ENCODE measurements at regions not wholly inside any gene's neighbourhood (a gene's known extent, or its start where the extent isn't known, plus 50 kb on each side); places are given as distances from the start of the nearest gene placed in this dataset.

DNA sequence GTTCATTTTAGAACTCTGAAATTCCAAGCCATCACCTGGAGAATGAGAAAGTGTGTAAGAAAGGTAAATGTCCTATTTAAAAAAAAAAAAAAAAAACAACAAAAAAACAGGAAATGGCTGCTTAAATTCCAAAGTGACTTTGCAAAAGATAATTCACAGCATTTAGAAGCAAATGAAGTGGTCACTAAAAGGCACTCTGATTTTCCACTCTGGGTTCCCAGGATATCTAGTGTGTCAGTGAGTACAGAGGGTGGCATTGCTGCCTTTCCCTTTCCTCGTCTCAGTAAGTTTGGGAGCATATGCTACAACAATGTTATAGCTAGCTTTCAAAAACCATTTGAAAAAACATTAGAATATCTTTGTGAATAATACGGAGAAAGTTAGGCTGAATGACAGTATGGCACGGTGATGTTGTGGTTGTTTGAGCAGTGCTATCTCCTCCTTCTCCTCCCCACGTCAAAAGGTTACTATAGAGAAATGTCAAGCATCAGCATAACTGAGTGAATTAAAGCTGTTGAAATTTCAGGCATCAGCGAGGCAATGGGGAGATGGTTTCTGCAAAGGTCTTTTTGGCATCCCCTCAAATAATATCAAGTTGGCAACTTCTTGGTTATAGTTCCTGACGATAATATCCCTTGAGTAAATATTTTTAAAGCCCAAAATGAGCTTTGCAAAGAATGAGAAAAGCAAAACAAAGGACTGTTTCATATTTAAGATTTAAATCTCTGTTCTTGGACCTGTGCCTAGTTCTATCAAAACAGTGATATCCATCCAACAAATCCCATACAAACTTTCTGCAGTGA is 164.5 kb upstream of the E2F7 start:
- intact Hi-C loops (cut with DNase I, micrococcal nuclease): no loop called here
- no peak for ATAC-seq
- Histone ChIP-seq H3K4me3 (no peak overlapping the region), H3K36me3 (ENCODE audit: low read depth) (no peaks in the 10 kb centered on the region), H3K9me3 (no peaks in the 10 kb centered on the region), H3K4me1 (ENCODE audit: low read depth) (no peaks in the 10 kb centered on the region)
- no peak for DNase-seq
- TF ChIP-seq CTCF (IDR thresholded peaks at IDR 0.05): no peak

- no peak overlapping the region for H3K4me3 ChIP-seq
- intact Hi-C loops (cut with DNase I, micrococcal nuclease): no loop called here
- H3K4me1 ChIP-seq (ENCODE audit: low read depth): no peaks in the 10 kb centered on the region
- no peak for ATAC-seq
- no peaks in the 10 kb centered on the region for H3K36me3 ChIP-seq (ENCODE audit: low read depth)
- H3K9me3 ChIP-seq: no peaks in the 10 kb centered on the region
- TF ChIP-seq CTCF (IDR thresholded peaks at IDR 0.05): no peak
- DNase-seq: no peak
Measured at GRCh38 chr12:77228376-77228775, 163.0 kb upstream of the E2F7 start.

DNA sequence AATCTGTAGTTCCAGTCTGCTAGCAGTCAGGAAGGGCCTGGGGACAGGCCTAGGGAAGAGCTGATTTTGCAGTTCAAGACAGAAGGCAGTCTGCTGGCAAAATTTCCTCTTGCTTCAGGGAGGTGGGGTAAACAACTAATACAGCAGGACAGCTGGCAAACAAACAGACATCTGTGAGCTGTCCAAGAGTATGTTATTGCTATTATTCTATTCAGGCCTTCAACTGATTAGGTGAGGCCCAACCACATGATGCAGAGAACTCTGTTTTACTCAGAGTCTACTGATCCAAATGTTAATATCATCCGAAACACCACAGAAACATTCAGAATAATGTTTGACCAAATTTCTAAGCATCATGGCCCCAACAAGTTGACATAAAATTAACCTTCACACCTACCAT is 161.0 kb upstream of the E2F7 start:
- ATAC-seq: no peak
- intact Hi-C loops (cut with DNase I, micrococcal nuclease): no loop called here
- no peaks in the 10 kb centered on the region for H3K4me1 ChIP-seq (ENCODE audit: low read depth)
- no peak for TF ChIP-seq CTCF (IDR thresholded peaks at IDR 0.05)
- DNase-seq: no peak
- no peaks in the 10 kb centered on the region for H3K36me3 ChIP-seq (ENCODE audit: low read depth)
- no peak overlapping the region for H3K4me3 ChIP-seq
- H3K9me3 ChIP-seq: no peaks in the 10 kb centered on the region

- DNase-seq: no peak
- Histone ChIP-seq H3K9me3 (no peaks in the 10 kb centered on the region), H3K4me1 (ENCODE audit: low read depth) (no peaks in the 10 kb centered on the region), H3K4me3 (no peak overlapping the region), H3K36me3 (ENCODE audit: low read depth) (no peaks in the 10 kb centered on the region)
- intact Hi-C loops (cut with DNase I, micrococcal nuclease): no loop called here
- ATAC-seq: no peak
- no peak for TF ChIP-seq CTCF (IDR thresholded peaks at IDR 0.05)
Measured at GRCh38 chr12:77225373-77225772, 160.0 kb upstream of the E2F7 start.

- intact Hi-C loops (cut with DNase I, micrococcal nuclease): no loop called here
- no peaks in the 10 kb centered on the region for H3K36me3 ChIP-seq (ENCODE audit: low read depth)
Measured at GRCh38 chr12:77224346-77224745, 159.0 kb upstream of the E2F7 start.

More at GRCh38 chr12:77224346-77224745, 159.0 kb upstream of the E2F7 start:
- DNase-seq (no peak), ATAC-seq (no peak)
- no peaks in the 10 kb centered on the region for H3K9me3 ChIP-seq
- no peak for TF ChIP-seq CTCF (IDR thresholded peaks at IDR 0.05)
- no peak overlapping the region for H3K4me3 ChIP-seq
- H3K4me1 ChIP-seq (ENCODE audit: low read depth): no peaks in the 10 kb centered on the region

All from mucosa of descending colon (tissue), 3 donors.